ENCODE measurements at regions not wholly inside any gene's neighbourhood (a gene's known extent, or its start where the extent isn't known, plus 50 kb on each side); places are given as distances from the start of the nearest gene placed in this dataset.

GRCh38 chr5:130386155-130386554 lies 481.9 kb downstream of the CHSY3 start:
- no peak for TF ChIP-seq CTCF (IDR thresholded peaks at IDR 0.05)
- no peak for TF ChIP-seq POLR2AphosphoS5 (IDR thresholded peaks at IDR 0.05)

All from transverse colon (tissue), 4 donors.